ENCODE measurements at regions not wholly inside any gene's neighbourhood (a gene's known extent, or its start where the extent isn't known, plus 50 kb on each side); places are given as distances from the start of the nearest gene placed in this dataset.

DNA sequence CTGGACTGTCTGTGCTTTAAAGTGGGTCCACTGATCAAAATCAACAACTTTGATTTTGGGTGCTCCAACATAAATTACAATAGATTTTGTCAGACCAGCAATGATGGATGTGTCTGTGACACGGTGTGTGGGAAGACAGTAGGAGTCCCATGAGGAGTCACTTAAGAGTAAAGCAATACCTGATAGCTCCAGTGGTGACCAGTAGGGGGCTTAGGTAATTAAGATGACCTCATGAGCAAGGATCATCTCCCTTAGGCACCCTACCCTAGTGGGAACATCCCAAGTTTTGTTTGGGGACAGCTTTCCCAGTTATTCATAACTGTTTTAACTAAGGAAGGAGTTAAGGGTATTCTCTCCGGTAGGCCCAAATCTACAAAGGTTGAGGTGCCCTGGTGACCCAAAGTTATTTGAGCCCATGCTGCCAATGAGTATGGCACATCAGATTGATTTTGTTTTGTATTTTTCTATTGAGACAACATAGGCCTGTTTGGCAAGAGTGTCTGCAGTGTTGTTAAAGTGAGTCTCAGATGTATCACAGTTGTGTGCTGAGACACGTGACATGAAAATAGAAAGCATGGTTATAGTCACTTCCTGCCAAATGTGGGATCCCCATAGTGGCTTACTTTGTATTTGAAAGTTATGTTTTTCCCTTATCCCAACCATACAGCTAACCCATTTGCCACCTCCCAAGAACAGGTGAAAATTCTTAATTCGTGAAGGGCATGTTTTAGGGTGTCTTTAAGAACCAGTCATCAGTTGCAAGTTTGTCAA, 1337.6 kb upstream of the SLC39A10 start:
- TF ChIP-seq ZBTB7A (IDR thresholded peaks at IDR 0.05; ENCODE audit: low read depth) (no peak), TAF1 (IDR thresholded peaks at IDR 0.05; ENCODE audit: low read depth) (no peak), EGR1 (IDR thresholded peaks at IDR 0.05) (no peak), FOXM1 (IDR thresholded peaks at IDR 0.05; ENCODE audit: borderline replicate concordance, low read depth) (no peak), NFIC (IDR thresholded peaks at IDR 0.05) (no peak), YY1 (IDR thresholded peaks at IDR 0.05; ENCODE audit: low read depth) (no peak), EP300 (IDR thresholded peaks at IDR 0.05; ENCODE audit: borderline replicate concordance) (no peak), TEAD4 (IDR thresholded peaks at IDR 0.05) (no peak), CREB1 (IDR thresholded peaks at IDR 0.05; ENCODE audit: low read depth) (no peak), CEBPB (IDR thresholded peaks at IDR 0.05) (no peak), RAD21 (IDR thresholded peaks at IDR 0.05; ENCODE audit: low read depth) (no peak)
- TF ChIP-seq, protein P1, sequence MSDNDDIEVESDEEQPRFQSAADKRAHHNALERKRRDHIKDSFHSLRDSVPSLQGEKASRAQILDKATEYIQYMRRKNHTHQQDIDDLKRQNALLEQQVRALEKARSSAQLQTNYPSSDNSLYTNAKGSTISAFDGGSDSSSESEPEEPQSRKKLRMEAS (IDR thresholded peaks at IDR 0.05) = no peak
- TF ChIP-seq, protein P2, sequence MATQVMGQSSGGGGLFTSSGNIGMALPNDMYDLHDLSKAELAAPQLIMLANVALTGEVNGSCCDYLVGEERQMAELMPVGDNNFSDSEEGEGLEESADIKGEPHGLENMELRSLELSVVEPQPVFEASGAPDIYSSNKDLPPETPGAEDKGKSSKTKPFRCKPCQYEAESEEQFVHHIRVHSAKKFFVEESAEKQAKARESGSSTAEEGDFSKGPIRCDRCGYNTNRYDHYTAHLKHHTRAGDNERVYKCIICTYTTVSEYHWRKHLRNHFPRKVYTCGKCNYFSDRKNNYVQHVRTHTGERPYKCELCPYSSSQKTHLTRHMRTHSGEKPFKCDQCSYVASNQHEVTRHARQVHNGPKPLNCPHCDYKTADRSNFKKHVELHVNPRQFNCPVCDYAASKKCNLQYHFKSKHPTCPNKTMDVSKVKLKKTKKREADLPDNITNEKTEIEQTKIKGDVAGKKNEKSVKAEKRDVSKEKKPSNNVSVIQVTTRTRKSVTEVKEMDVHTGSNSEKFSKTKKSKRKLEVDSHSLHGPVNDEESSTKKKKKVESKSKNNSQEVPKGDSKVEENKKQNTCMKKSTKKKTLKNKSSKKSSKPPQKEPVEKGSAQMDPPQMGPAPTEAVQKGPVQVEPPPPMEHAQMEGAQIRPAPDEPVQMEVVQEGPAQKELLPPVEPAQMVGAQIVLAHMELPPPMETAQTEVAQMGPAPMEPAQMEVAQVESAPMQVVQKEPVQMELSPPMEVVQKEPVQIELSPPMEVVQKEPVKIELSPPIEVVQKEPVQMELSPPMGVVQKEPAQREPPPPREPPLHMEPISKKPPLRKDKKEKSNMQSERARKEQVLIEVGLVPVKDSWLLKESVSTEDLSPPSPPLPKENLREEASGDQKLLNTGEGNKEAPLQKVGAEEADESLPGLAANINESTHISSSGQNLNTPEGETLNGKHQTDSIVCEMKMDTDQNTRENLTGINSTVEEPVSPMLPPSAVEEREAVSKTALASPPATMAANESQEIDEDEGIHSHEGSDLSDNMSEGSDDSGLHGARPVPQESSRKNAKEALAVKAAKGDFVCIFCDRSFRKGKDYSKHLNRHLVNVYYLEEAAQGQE (IDR thresholded peaks at IDR 0.05; ENCODE audit: low read depth) = no peak
- TF ChIP-seq, protein P3, sequence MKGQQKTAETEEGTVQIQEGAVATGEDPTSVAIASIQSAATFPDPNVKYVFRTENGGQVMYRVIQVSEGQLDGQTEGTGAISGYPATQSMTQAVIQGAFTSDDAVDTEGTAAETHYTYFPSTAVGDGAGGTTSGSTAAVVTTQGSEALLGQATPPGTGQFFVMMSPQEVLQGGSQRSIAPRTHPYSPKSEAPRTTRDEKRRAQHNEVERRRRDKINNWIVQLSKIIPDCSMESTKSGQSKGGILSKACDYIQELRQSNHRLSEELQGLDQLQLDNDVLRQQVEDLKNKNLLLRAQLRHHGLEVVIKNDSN (IDR thresholded peaks at IDR 0.05) = no peak

DNA sequence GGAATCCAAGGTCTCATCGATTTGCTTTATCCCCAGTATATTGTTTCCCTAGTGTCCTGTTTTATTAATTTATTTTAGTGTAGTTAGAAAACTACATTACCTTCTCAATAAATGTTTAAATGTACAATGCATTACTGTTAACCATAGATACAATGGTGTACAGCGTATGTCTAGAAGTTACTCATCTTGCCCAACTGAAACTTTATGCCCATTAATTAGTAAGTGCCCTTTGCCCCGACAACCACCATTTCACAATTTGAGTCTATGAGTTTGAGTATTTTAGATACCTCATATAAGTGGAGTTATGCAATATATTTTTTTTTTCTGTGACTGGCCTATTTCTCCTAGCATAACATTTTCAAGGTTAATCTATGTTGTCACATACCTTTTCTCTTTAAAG, 1343.0 kb upstream of the SLC39A10 start:
- TF ChIP-seq FOXM1 (IDR thresholded peaks at IDR 0.05; ENCODE audit: borderline replicate concordance, low read depth) (no peak), ZBTB7A (IDR thresholded peaks at IDR 0.05; ENCODE audit: low read depth) (no peak), TCF12 (IDR thresholded peaks at IDR 0.05; ENCODE audit: low read depth) (no peak), EP300 (IDR thresholded peaks at IDR 0.05; ENCODE audit: borderline replicate concordance) (no peak), YY1 (IDR thresholded peaks at IDR 0.05; ENCODE audit: low read depth) (no peak)
- TF ChIP-seq, protein P1 (IDR thresholded peaks at IDR 0.05) = no peak

DNA sequence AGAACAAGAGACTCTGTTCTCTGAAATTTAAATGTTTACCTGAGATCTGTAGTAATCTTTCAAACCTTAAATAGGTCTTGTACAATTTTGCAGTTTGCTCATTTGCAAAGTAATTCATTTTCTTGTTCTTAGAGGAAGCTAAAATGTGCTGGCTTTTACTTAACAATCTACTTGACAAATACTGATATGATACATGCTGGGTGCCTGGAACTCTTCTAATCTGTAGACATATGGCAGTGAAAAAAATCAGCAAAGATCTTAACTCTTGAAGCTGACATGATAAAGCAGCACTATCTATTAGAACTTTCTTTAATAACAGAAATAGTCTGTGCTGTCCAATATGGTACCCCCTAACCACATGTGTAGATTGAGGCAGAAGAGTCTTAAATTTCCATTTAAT, 1352.8 kb upstream of the SLC39A10 start:
- TF ChIP-seq CREB1 (IDR thresholded peaks at IDR 0.05; ENCODE audit: low read depth) (no peak), FOXM1 (IDR thresholded peaks at IDR 0.05; ENCODE audit: borderline replicate concordance, low read depth) (no peak), NFIC (IDR thresholded peaks at IDR 0.05) (no peak), YY1 (IDR thresholded peaks at IDR 0.05; ENCODE audit: low read depth) (no peak), RAD21 (IDR thresholded peaks at IDR 0.05; ENCODE audit: low read depth) (no peak), EP300 (IDR thresholded peaks at IDR 0.05; ENCODE audit: borderline replicate concordance) (no peak), TAF1 (IDR thresholded peaks at IDR 0.05; ENCODE audit: low read depth) (no peak), EGR1 (IDR thresholded peaks at IDR 0.05) (no peak), TEAD4 (IDR thresholded peaks at IDR 0.05) (no peak), ZBTB7A (IDR thresholded peaks at IDR 0.05; ENCODE audit: low read depth) (no peak), TCF12 (IDR thresholded peaks at IDR 0.05; ENCODE audit: low read depth) (no peak), CEBPB (IDR thresholded peaks at IDR 0.05) (no peak)
- TF ChIP-seq, protein P3 (IDR thresholded peaks at IDR 0.05) = no peak
- TF ChIP-seq, protein P1 (IDR thresholded peaks at IDR 0.05) = no peak
- TF ChIP-seq, protein P2 (IDR thresholded peaks at IDR 0.05; ENCODE audit: low read depth) = no peak

DNA sequence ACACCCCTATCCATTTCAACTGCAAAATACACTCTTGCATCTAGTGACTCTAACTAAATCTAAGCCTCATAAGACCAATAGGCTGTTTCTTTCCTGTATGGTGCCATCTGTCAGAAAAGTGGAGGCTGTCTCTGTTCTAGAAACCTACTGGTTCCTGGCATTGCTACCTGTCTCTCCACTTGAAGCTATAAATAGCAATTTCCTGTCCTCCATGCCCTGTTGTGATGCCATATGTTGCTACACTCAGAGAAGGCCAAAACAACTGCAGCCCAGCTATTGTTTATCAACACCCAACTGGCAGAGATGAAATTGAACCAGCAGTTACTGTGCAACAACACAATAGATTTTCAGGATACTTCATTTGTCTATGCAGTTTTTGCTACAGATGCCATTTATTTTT, 1355.1 kb upstream of the SLC39A10 start:
- TF ChIP-seq TAF1 (IDR thresholded peaks at IDR 0.05; ENCODE audit: low read depth) = no peak
- TF ChIP-seq EGR1 (IDR thresholded peaks at IDR 0.05) = no peak
- TF ChIP-seq, protein P3 (IDR thresholded peaks at IDR 0.05) = no peak
- no peak for TF ChIP-seq NFIC (IDR thresholded peaks at IDR 0.05)
- no peak for TF ChIP-seq RAD21 (IDR thresholded peaks at IDR 0.05; ENCODE audit: low read depth)
- TF ChIP-seq FOXM1 (IDR thresholded peaks at IDR 0.05; ENCODE audit: borderline replicate concordance, low read depth) = no peak
- no peak for TF ChIP-seq EP300 (IDR thresholded peaks at IDR 0.05; ENCODE audit: borderline replicate concordance)
- TF ChIP-seq, protein P1 (IDR thresholded peaks at IDR 0.05) = no peak
- TF ChIP-seq CREB1 (IDR thresholded peaks at IDR 0.05; ENCODE audit: low read depth) = no peak
- no peak for TF ChIP-seq ZBTB7A (IDR thresholded peaks at IDR 0.05; ENCODE audit: low read depth)
